ENCODE measurements at regions not wholly inside any gene's neighbourhood (a gene's known extent, or its start where the extent isn't known, plus 50 kb on each side); places are given as distances from the start of the nearest gene placed in this dataset.
"Not testable (repeated sequence)": the region's sequence is repeated elsewhere in the genome, so short reads cannot be mapped to it uniquely, and the experiment has no call there.

- DNase-seq (ENCODE audit: low spot score): no peak
Measured at GRCh38 chr13:65697843-65698242, 1532.3 kb downstream of the PCDH9 start.

GRCh38 chr13:65679240-65679639 is 1550.9 kb downstream of the PCDH9 start:
- no peak for DNase-seq (ENCODE audit: low spot score)

- no peak for DNase-seq (ENCODE audit: low spot score)
Measured at GRCh38 chr13:65677906-65678305, 1552.2 kb downstream of the PCDH9 start.

- DNase-seq (ENCODE audit: low spot score): not testable (repeated sequence)
Measured at GRCh38 chr13:65675383-65675782, 1554.8 kb downstream of the PCDH9 start.

- DNase-seq (ENCODE audit: low spot score): no peak
Measured at GRCh38 chr13:65670014-65670625, 1560.0 kb downstream of the PCDH9 start.

- DNase-seq (ENCODE audit: low spot score): no peak
Measured at GRCh38 chr13:65660731-65661130, 1569.4 kb downstream of the PCDH9 start.

GRCh38 chr13:65656740-65657329 is 1573.3 kb downstream of the PCDH9 start:
- peak; percentile 30 for DNase-seq (ENCODE audit: low spot score)

- no peak for DNase-seq (ENCODE audit: low spot score)
Measured at GRCh38 chr13:65653613-65654012, 1576.5 kb downstream of the PCDH9 start.

GRCh38 chr13:65650321-65650720 is 1579.8 kb downstream of the PCDH9 start:
- no peak for DNase-seq (ENCODE audit: low spot score)

- no peak for DNase-seq (ENCODE audit: low spot score)
Measured at GRCh38 chr13:65642996-65643395, 1587.1 kb downstream of the PCDH9 start.

- DNase-seq (ENCODE audit: low spot score): no peak
Measured at GRCh38 chr13:65642301-65642700, 1587.8 kb downstream of the PCDH9 start.

- DNase-seq (ENCODE audit: low spot score): peak; percentile 42
Measured at GRCh38 chr13:65638572-65639168, 1591.5 kb downstream of the PCDH9 start.

GRCh38 chr13:65633806-65634205 is 1596.3 kb downstream of the PCDH9 start:
- no peak for DNase-seq (ENCODE audit: low spot score)

GRCh38 chr13:65631078-65631477 is 1599.1 kb downstream of the PCDH9 start:
- DNase-seq (ENCODE audit: low spot score): no peak

- DNase-seq (ENCODE audit: low spot score): no peak
Measured at GRCh38 chr13:65629926-65630325, 1600.2 kb downstream of the PCDH9 start.

- no peak for DNase-seq (ENCODE audit: low spot score)
Measured at GRCh38 chr13:65623148-65623547, 1607.0 kb downstream of the PCDH9 start.

GRCh38 chr13:65615506-65615905 is 1614.6 kb downstream of the PCDH9 start:
- DNase-seq (ENCODE audit: low spot score): no peak

- DNase-seq (ENCODE audit: low spot score): no peak
Measured at GRCh38 chr13:65613004-65613403, 1617.1 kb downstream of the PCDH9 start.

- no peak for DNase-seq (ENCODE audit: low spot score)
Measured at GRCh38 chr13:65609350-65609749, 1620.8 kb downstream of the PCDH9 start.

GRCh38 chr13:65606622-65607021 is 1623.5 kb downstream of the PCDH9 start:
- no peak for DNase-seq (ENCODE audit: low spot score)

- no peak for DNase-seq (ENCODE audit: low spot score)
Measured at GRCh38 chr13:65605396-65605795, 1624.7 kb downstream of the PCDH9 start.

- DNase-seq (ENCODE audit: low spot score): no peak
Measured at GRCh38 chr13:65603160-65603559, 1627.0 kb downstream of the PCDH9 start.

GRCh38 chr13:65601855-65602254 is 1628.3 kb downstream of the PCDH9 start:
- no peak for DNase-seq (ENCODE audit: low spot score)

GRCh38 chr13:65600702-65601101 is 1629.4 kb downstream of the PCDH9 start:
- DNase-seq (ENCODE audit: low spot score): no peak
